SK-MEL-5 (cell line): ENCODE measurements at regions not wholly inside any gene's neighbourhood (a gene's known extent, or its start where the extent isn't known, plus 50 kb on each side); places are given as distances from the start of the nearest gene placed in this dataset.
"Not testable (repeated sequence)": the region's sequence is repeated elsewhere in the genome, so short reads cannot be mapped to it uniquely, and the experiment has no call there.

Experiments
- DNase-seq: peaks from one replicate; pipeline ENCODE4 v3.0.0-alpha.2; 2016; ENCODE audit warnings: low read depth, low spot score
- in situ Hi-C: cut with HindIII; loops from 2 replicates; pipeline ENCODE4 v1.10.0; 2016; ENCODE audit warnings: low sequenced_read_pairs, high pct_unique_total_duplicates, low pct_unique_long_range_greater_than_20kb

GRCh38 chr5:2071562-2071961 is 188.8 kb upstream of the IRX4 start:
- in situ Hi-C loops, result no loop called here
- no peak for DNase-seq

GRCh38 chr5:2070787-2071186 is 188.1 kb upstream of the IRX4 start:
- DNase-seq, in situ Hi-C loops: not testable (repeated sequence)

- DNase-seq, result no peak
- in situ Hi-C loops, result no loop called here
Measured at GRCh38 chr5:2068531-2068930, 185.8 kb upstream of the IRX4 start.

- in situ Hi-C loops, result no loop called here
Measured at GRCh38 chr5:2066373-2066772, 183.6 kb upstream of the IRX4 start.

GRCh38 chr5:2063380-2063779 is 180.7 kb upstream of the IRX4 start:
- DNase-seq, in situ Hi-C loops: not testable (repeated sequence)

More at GRCh38 chr5:2066373-2066772, 183.6 kb upstream of the IRX4 start:
- no peak for DNase-seq

- in situ Hi-C loops, result no loop called here
Measured at GRCh38 chr5:2052687-2053086, 170.0 kb upstream of the IRX4 start.

GRCh38 chr5:2049876-2050275 is 167.2 kb upstream of the IRX4 start:
- DNase-seq, result no peak
- in situ Hi-C loops, result no loop called here

More at GRCh38 chr5:2052687-2053086, 170.0 kb upstream of the IRX4 start:
- no peak for DNase-seq

GRCh38 chr5:2048664-2049063 is 165.9 kb upstream of the IRX4 start:
- no peak for DNase-seq
- in situ Hi-C loops, result no loop called here

- in situ Hi-C loops, result no loop called here
- no peak for DNase-seq
Measured at GRCh38 chr5:2047341-2047927, 164.7 kb upstream of the IRX4 start.

- in situ Hi-C loops, result no loop called here
- DNase-seq, result no peak
Measured at GRCh38 chr5:2044041-2044440, 161.3 kb upstream of the IRX4 start.

- in situ Hi-C loops, result no loop called here
- no peak for DNase-seq
Measured at GRCh38 chr5:2039180-2039531, 156.4 kb upstream of the IRX4 start.

- in situ Hi-C loops, result no loop called here
- DNase-seq, result peak; percentile 70
Measured at GRCh38 chr5:2038321-2039179, 155.8 kb upstream of the IRX4 start.

GRCh38 chr5:2036885-2037284 is 154.2 kb upstream of the IRX4 start:
- in situ Hi-C loops, result no loop called here

GRCh38 chr5:2032432-2032831 is 149.7 kb upstream of the IRX4 start:
- no peak for DNase-seq
- in situ Hi-C loops, result no loop called here

More at GRCh38 chr5:2036885-2037284, 154.2 kb upstream of the IRX4 start:
- no peak for DNase-seq

GRCh38 chr5:2031581-2031980 is 148.9 kb upstream of the IRX4 start:
- DNase-seq, result no peak
- in situ Hi-C loops, result no loop called here

- no peak for DNase-seq
- in situ Hi-C loops, result no loop called here
Measured at GRCh38 chr5:2030131-2030530, 147.4 kb upstream of the IRX4 start.

GRCh38 chr5:2029206-2029605 is 146.5 kb upstream of the IRX4 start:
- no peak for DNase-seq
- in situ Hi-C loops, result no loop called here

GRCh38 chr5:2027790-2028189 is 145.1 kb upstream of the IRX4 start:
- no peak for DNase-seq
- in situ Hi-C loops, result no loop called here
